A673 (cell line): ENCODE measurements at regions not wholly inside any gene's neighbourhood (a gene's known extent, or its start where the extent isn't known, plus 50 kb on each side); places are given as distances from the start of the nearest gene placed in this dataset.

Source experiments
- CTCF ChIP-seq: fragments of 300-800, 200-600 bp; sonication (generic); conservative IDR thresholded peaks from 2 replicates; pipeline ENCODE4 v1.5.1; 2017; ENCODE audit warnings: low read depth, mild to moderate bottlenecking, antibody characterized with exemption, low read length, moderate library complexity, mixed read lengths
- EZH2 ChIP-seq: fragments of 200-600 bp; sonication (generic); IDR thresholded peaks from 2 replicates; pipeline ENCODE4 v1.6.1; 2017; ENCODE audit warnings: borderline replicate concordance, low read depth, mild to moderate bottlenecking, mixed read lengths, antibody characterized with exemption, low read length; ENCODE audit not compliant: poor library complexity, severe bottlenecking

- TF ChIP-seq CTCF, result no peak
- no peak for TF ChIP-seq EZH2
Measured at GRCh38 chrX:46034868-46035267, 510.4 kb downstream of the ZNF674 start.
